H1 (cell line): ENCODE measurements at regions not wholly inside any gene's neighbourhood (a gene's known extent, or its start where the extent isn't known, plus 50 kb on each side); places are given as distances from the start of the nearest gene placed in this dataset.

ENCODE experiments used
- CTCF ChIA-PET: fragments of 300-600 bp; sonication (Branson Sonifier 250); formaldehyde crosslinking; loops from one replicate; lab custom pipeline; 2021; ENCODE audit not compliant: partially characterized antibody; lab: Charles Lee
- POLR2A ChIA-PET: fragments of 300-600 bp; sonication (Branson Sonifier 250); formaldehyde crosslinking; loops from one replicate; lab custom pipeline; 2021; ENCODE audit warnings: inconsistent platforms; ENCODE audit not compliant: partially characterized antibody; lab: Charles Lee
- DNase-seq, 2 experiments: peaks; one replicate each; pipeline versions ENCODE4 v3.0.0 to v3.0.0-alpha.2; 2010 to 2022; ENCODE audit warnings: low spot score in 2 of 2, low read depth in 1 of 2, mixed read lengths in 1 of 2
- FAIRE-seq: peaks from 2 replicates; lab custom pipeline; 2011; peaks lifted over from hg19 to GRCh38; lab: Jason Lieb, UNC
- H2AFZ ChIP-seq: 2 replicates; pipeline ENCODE4 v1.8.1; 2012; ENCODE audit warnings: low read length, inconsistent platforms
- H2AK5ac ChIP-seq: 2 replicates; pipeline ENCODE4 v1.6.1; 2013; ENCODE audit warnings: low read depth, low read length
- H2BK120ac ChIP-seq: replicated peaks from 2 replicates; pipeline ENCODE3; 2013; ENCODE audit warnings: low read depth, low read length, inconsistent platforms
- H2BK12ac ChIP-seq: 2 replicates; pipeline ENCODE4 v1.6.1; 2013; ENCODE audit warnings: low read depth, low read length
- H2BK15ac ChIP-seq: 2 replicates; pipeline ENCODE4 v1.6.1; 2013; ENCODE audit warnings: low read length
- H2BK20ac ChIP-seq: 2 replicates; pipeline ENCODE4 v1.6.1; 2013; ENCODE audit warnings: low read length
- H2BK5ac ChIP-seq: 2 replicates; pipeline ENCODE4 v1.6.1; 2013; ENCODE audit warnings: low read depth, low read length
- H3K14ac ChIP-seq: 2 replicates; pipeline ENCODE4 v1.6.1; 2013; ENCODE audit warnings: inconsistent platforms; ENCODE audit not compliant: insufficient read length
- H3K18ac ChIP-seq: 2 replicates; pipeline ENCODE4 v1.6.1; 2013; ENCODE audit warnings: low read length; ENCODE audit errors: extremely low read depth
- H3K23ac ChIP-seq: 2 replicates; pipeline ENCODE4 v1.6.1; 2013; ENCODE audit warnings: inconsistent platforms; ENCODE audit not compliant: insufficient read length
- H3K23me2 ChIP-seq: 2 replicates; pipeline ENCODE4 v1.6.1; 2013; ENCODE audit warnings: low read depth, low read length
- H3K27ac ChIP-seq: 2 replicates; pipeline ENCODE4 v1.6.1; 2011; ENCODE audit warnings: low read depth, low read length, inconsistent platforms
- H3K27me3 ChIP-seq, 4 experiments: replicated peaks in 1 of 4; 1 replicate in 1 of 4; 2 replicates in 3 of 4; pipeline versions ENCODE4 v1.6.1 to v1.8.1; 2011 to 2013; ENCODE audit warnings: low read length in 3 of 4, mild to moderate bottlenecking in 3 of 4, inconsistent platforms in 2 of 4, mixed read lengths in 2 of 4, moderate library complexity in 1 of 4; ENCODE audit not compliant: control insufficient read depth in 3 of 4, insufficient read depth in 3 of 4; ENCODE audit errors: extremely low read depth in 1 of 4
- H3K36me3 ChIP-seq, 4 experiments: 2 replicates each; pipeline versions ENCODE4 v1.6.1 to v1.8.1; 2011 to 2013; ENCODE audit warnings: mild to moderate bottlenecking in 4 of 4, low read length in 3 of 4, moderate library complexity in 2 of 4, control low read depth in 1 of 4, inconsistent platforms in 1 of 4; ENCODE audit not compliant: insufficient read depth in 4 of 4, control insufficient read depth in 2 of 4
- H3K4ac ChIP-seq: replicated peaks from 2 replicates; pipeline ENCODE3; 2013; ENCODE audit warnings: low read length, low read depth, mixed read lengths, inconsistent platforms; ENCODE audit not compliant: insufficient read length
- H3K4me1 ChIP-seq, 4 experiments: replicated peaks in 1 of 4; 1 replicate in 1 of 4; 2 replicates in 3 of 4; pipeline versions ENCODE4 v1.6.1 to v1.8.1; 2011 to 2013; ENCODE audit warnings: low read length in 3 of 4, inconsistent platforms in 2 of 4, mixed read lengths in 1 of 4; ENCODE audit not compliant: insufficient read depth in 4 of 4, control insufficient read depth in 3 of 4
- H3K4me2 ChIP-seq, 2 experiments: 2 replicates each; pipeline versions ENCODE4 v1.6.1 to v1.8.1; 2011 to 2013; ENCODE audit warnings: low read depth in 2 of 2, low read length in 2 of 2, control low read depth in 1 of 2, inconsistent platforms in 1 of 2, mild to moderate bottlenecking in 1 of 2; ENCODE audit not compliant: insufficient read depth in 1 of 2
- H3K4me3 ChIP-seq, 4 experiments: fragments of 200-600, 300-600 bp in 1 of 4; sonication (generic), shearing (Covaris generic), sonication (Bioruptor Twin) in 1 of 4; 2 replicates each; pipeline versions ENCODE4 v1.5.1 to v1.8.1; 2011 to 2016; ENCODE audit warnings: low read length in 4 of 4, low read depth in 3 of 4, control low read depth in 2 of 4, inconsistent platforms in 2 of 4, mild to moderate bottlenecking in 2 of 4, mixed read lengths in 1 of 4, moderate library complexity in 1 of 4; ENCODE audit not compliant: insufficient read depth in 2 of 4; ENCODE audit errors: extremely low read depth in 1 of 4
- H3K56ac ChIP-seq: replicated peaks from 2 replicates; pipeline ENCODE3; 2013; ENCODE audit warnings: low read depth, mild to moderate bottlenecking, mixed read lengths, low read length, inconsistent platforms; ENCODE audit not compliant: insufficient read length
- H3K79me1 ChIP-seq: 2 replicates; pipeline ENCODE4 v1.6.1; 2013; ENCODE audit warnings: low read depth, low read length, control low read depth
- H3K79me2 ChIP-seq, 2 experiments: 2 replicates each; pipeline versions ENCODE4 v1.6.1 to v1.8.1; 2012 to 2013; ENCODE audit warnings: low read length in 2 of 2, mild to moderate bottlenecking in 2 of 2, inconsistent platforms in 1 of 2; ENCODE audit not compliant: insufficient read depth in 2 of 2, control insufficient read depth in 1 of 2
- H3K9ac ChIP-seq, 4 experiments: replicated peaks in 1 of 4; 1 replicate in 1 of 4; 2 replicates in 3 of 4; pipeline versions ENCODE4 v1.6.1 to v1.8.1; 2011 to 2013; ENCODE audit warnings: low read depth in 3 of 4, low read length in 3 of 4, control low read depth in 2 of 4, mild to moderate bottlenecking in 2 of 4, moderate library complexity in 2 of 4, inconsistent platforms in 1 of 4; ENCODE audit errors: extremely low read depth in 1 of 4
- H3K9me3 ChIP-seq, 2 experiments: 2 replicates each; pipeline versions ENCODE4 v1.6.1 to v1.8.1; 2012 to 2013; ENCODE audit warnings: mild to moderate bottlenecking in 2 of 2, moderate library complexity in 2 of 2, control low read depth in 1 of 2, inconsistent platforms in 1 of 2, low read depth in 1 of 2, low read length in 1 of 2, mixed read lengths in 1 of 2; ENCODE audit not compliant: insufficient read depth in 2 of 2
- H4K20me1 ChIP-seq, 2 experiments: replicated peaks in 1 of 2; 2 replicates each; pipeline versions ENCODE3 to v1.8.1; 2011 to 2013; ENCODE audit warnings: inconsistent platforms in 2 of 2, low read length in 2 of 2, mild to moderate bottlenecking in 1 of 2; ENCODE audit not compliant: insufficient read depth in 2 of 2, control insufficient read depth in 1 of 2
- H4K5ac ChIP-seq: 2 replicates; pipeline ENCODE4 v1.6.1; 2013; ENCODE audit warnings: low read length, low read depth, mixed read lengths, inconsistent platforms; ENCODE audit not compliant: insufficient read length
- H4K8ac ChIP-seq: 2 replicates; pipeline ENCODE4 v1.8.0; 2013; ENCODE audit warnings: mild to moderate bottlenecking, moderate library complexity, low read length, inconsistent platforms; ENCODE audit not compliant: insufficient read depth; ENCODE audit errors: extremely low read depth
- H4K91ac ChIP-seq: replicated peaks from 2 replicates; pipeline ENCODE3; 2013; ENCODE audit warnings: low read length, mixed read lengths, inconsistent platforms; ENCODE audit not compliant: insufficient read length
- CREB1 ChIP-seq: IDR thresholded peaks from 2 replicates; pipeline ENCODE4 v1.6.1; 2012; ENCODE audit warnings: inconsistent platforms
- HDAC6 ChIP-seq: IDR thresholded peaks from one replicate; pipeline ENCODE4 v1.7.1; 2012; ENCODE audit warnings: low read depth, mild to moderate bottlenecking, inconsistent platforms, low read length, moderate library complexity
- KDM1A ChIP-seq: fragments of 200-600, 300-600 bp; sonication (generic); IDR thresholded peaks from 2 replicates; pipeline ENCODE4 v1.7.1; 2016; ENCODE audit warnings: mild to moderate bottlenecking, low read length, borderline replicate concordance
- MAFK ChIP-seq: IDR thresholded peaks from 2 replicates; pipeline ENCODE4 v1.6.1; 2012; ENCODE audit warnings: low read depth, mild to moderate bottlenecking, improper control_type of control experiment, low read length
- POU5F1 ChIP-seq: IDR thresholded peaks from 2 replicates; pipeline ENCODE4 v1.6.1; 2011; ENCODE audit warnings: low read depth, mild to moderate bottlenecking, low read length, moderate library complexity
- RAD21 ChIP-seq, 2 experiments: IDR thresholded peaks in 1 of 2; conservative IDR thresholded peaks in 1 of 2; 2 replicates each; pipeline ENCODE4 v1.6.1; 2011; ENCODE audit warnings: low read depth in 2 of 2, low read length in 2 of 2, improper control_type of control experiment in 1 of 2, inconsistent platforms in 1 of 2, mild to moderate bottlenecking in 1 of 2, moderate library complexity in 1 of 2
- RNF2 ChIP-seq: fragments of 200-900, 300-1000 bp; sonication (generic); IDR thresholded peaks from 2 replicates; pipeline ENCODE4 v1.7.1; 2016; ENCODE audit warnings: borderline replicate concordance, low read depth, mild to moderate bottlenecking, antibody characterized with exemption, low read length; ENCODE audit not compliant: poor library complexity, severe bottlenecking; ENCODE audit errors: missing control alignments
- RXRA ChIP-seq: IDR thresholded peaks from 2 replicates; pipeline ENCODE4 v1.6.1; 2011; ENCODE audit warnings: low read depth, mild to moderate bottlenecking, low read length, moderate library complexity; ENCODE audit not compliant: insufficient read depth
- SAP30 ChIP-seq: fragments of 300-600 bp; sonication (generic); IDR thresholded peaks from 2 replicates; pipeline ENCODE4 v1.7.1; 2012; ENCODE audit warnings: low read length, moderate library complexity, mild to moderate bottlenecking, inconsistent platforms; ENCODE audit not compliant: insufficient read depth, insufficient replicate concordance
- SIX5 ChIP-seq: IDR thresholded peaks from 2 replicates; pipeline ENCODE4 v1.6.1; 2011; ENCODE audit warnings: mild to moderate bottlenecking, low read depth, low read length
- SP2 ChIP-seq: IDR thresholded peaks from 2 replicates; pipeline ENCODE4 v1.6.1; 2012; ENCODE audit warnings: mild to moderate bottlenecking, low read length, inconsistent platforms
- SP4 ChIP-seq: IDR thresholded peaks from 2 replicates; pipeline ENCODE4 v1.6.1; 2012; ENCODE audit warnings: low read length, inconsistent platforms
- TAF1 ChIP-seq: IDR thresholded peaks from 2 replicates; pipeline ENCODE4 v1.6.1; 2011; ENCODE audit warnings: mild to moderate bottlenecking, low read depth, low read length
- TAF7 ChIP-seq: optimal IDR thresholded peaks from 2 replicates; pipeline ENCODE3; 2011; ENCODE audit warnings: low read depth, mild to moderate bottlenecking, inconsistent platforms, low read length, moderate library complexity, borderline replicate concordance
- TF ChIP-seq, protein P1 (sequence below): IDR thresholded peaks from 2 replicates; pipeline ENCODE4 v1.6.1; 2011; ENCODE audit warnings: low read depth, mild to moderate bottlenecking, low read length; ENCODE audit not compliant: insufficient read depth

DNA sequence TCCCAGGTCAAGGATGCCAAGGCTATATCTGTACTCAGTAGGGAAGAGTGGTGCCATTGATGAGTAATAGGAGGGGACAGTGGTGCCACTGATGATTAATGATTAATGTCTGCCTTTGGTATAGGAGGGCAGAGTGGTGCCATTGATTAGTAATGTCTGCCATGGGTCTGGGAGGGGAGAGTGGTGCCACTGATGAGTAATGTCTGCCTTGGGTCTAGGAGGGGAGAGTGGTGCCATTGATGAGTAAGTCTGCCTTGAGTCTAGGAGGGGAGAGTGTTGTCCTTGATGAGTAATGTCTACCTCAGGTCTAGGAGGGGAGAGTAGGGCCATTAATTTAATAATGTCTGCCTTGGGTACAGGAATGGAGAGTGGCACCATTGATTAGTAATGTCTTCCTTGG, 507.8 kb upstream of the EEF2KMT start:
- no peaks in the 10 kb centered on the region for H3K79me2 ChIP-seq
- H4K5ac ChIP-seq, result no peak overlapping the region
- no peak overlapping the region for H4K8ac ChIP-seq
- H4K20me1 ChIP-seq, result no peaks in the 10 kb centered on the region
- H3K36me3 ChIP-seq, result no peaks in the 10 kb centered on the region
- DNase-seq (no peak), FAIRE-seq (no peak)
- no peak overlapping the region for H4K91ac ChIP-seq
- H2BK5ac ChIP-seq, result no peak overlapping the region; the same call in 1 of the 2 replicates
- H2BK20ac ChIP-seq, result no peak overlapping the region
- H3K23ac ChIP-seq, result no peak overlapping the region
- H3K4me3 ChIP-seq, result no peak overlapping the region
- no peaks in the 10 kb centered on the region for H3K79me1 ChIP-seq
- POLR2A ChIA-PET, result no interaction called here
- H3K4me2 ChIP-seq, result no peak overlapping the region
- H3K4ac ChIP-seq, result no peak overlapping the region
- H3K14ac ChIP-seq, result no peak overlapping the region
- H2BK15ac ChIP-seq, result no peak overlapping the region
- peaks cover 0 to 6% (median 2%) of the 10 kb centered on the region in 4 experiments; a peak in 3 of 7 replicates for H3K4me1 ChIP-seq
- no peak overlapping the region for H2BK120ac ChIP-seq
- H3K18ac ChIP-seq, result no peak overlapping the region
- CTCF ChIA-PET, result interaction anchor here (0.7 to 3.7 kb wide), 4 partner anchors 10 to 103 kb away, joined by 3 to 27 read pairs (median 4); no protein-coding TSS in a partner anchor
- no peaks in the 10 kb centered on the region for H3K23me2 ChIP-seq
- no peak overlapping the region for H3K9ac ChIP-seq
- no peak overlapping the region for H2AK5ac ChIP-seq
- H3K27me3 ChIP-seq, result no peaks in the 10 kb centered on the region
- H3K27ac ChIP-seq, result no peak overlapping the region
- no peak overlapping the region for H3K56ac ChIP-seq
- H3K9me3 ChIP-seq, result no peaks in the 10 kb centered on the region
- H2BK12ac ChIP-seq, result peak overlapping the region; percentile 7; the same call in 1 of the 2 replicates
- no peak overlapping the region for H2AFZ ChIP-seq
- TF ChIP-seq SIX5 (no peak), SAP30 (no peak), KDM1A (no peak), CREB1 (no peak), SP2 (no peak), HDAC6 (no peak), RXRA (no peak), MAFK (no peak), TAF7 (no peak), SP4 (no peak), RNF2 (no peak), TAF1 (no peak), RAD21 (IDR thresholded peaks at IDR 0.05 in 1 of 2, conservative IDR thresholded peaks at IDR 0.05 in 1 of 2; ENCODE audit: low read depth in 2 of 2, low read length in 2 of 2) (no peak), POU5F1 (no peak)
- TF ChIP-seq, protein P1, sequence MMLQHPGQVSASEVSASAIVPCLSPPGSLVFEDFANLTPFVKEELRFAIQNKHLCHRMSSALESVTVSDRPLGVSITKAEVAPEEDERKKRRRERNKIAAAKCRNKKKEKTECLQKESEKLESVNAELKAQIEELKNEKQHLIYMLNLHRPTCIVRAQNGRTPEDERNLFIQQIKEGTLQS, result no peak
